ENCODE measurements at regions not wholly inside any gene's neighbourhood (a gene's known extent, or its start where the extent isn't known, plus 50 kb on each side); places are given as distances from the start of the nearest gene placed in this dataset.

- H2BK12ac ChIP-seq (ENCODE audit: low read depth, low read length), result no peak overlapping the region
- H3K9ac ChIP-seq (replicated peaks in 1 of 4; ENCODE audit: extremely low read depth in 1 of 4, low read depth in 3 of 4, low read length in 3 of 4), result no peak overlapping the region
- H2BK5ac ChIP-seq (ENCODE audit: low read depth, low read length), result no peak overlapping the region
- FAIRE-seq (no peak), DNase-seq (ENCODE audit: low read depth in 1 of 2, low spot score in 2 of 2) (no peak)
- no peak overlapping the region for H3K23ac ChIP-seq (ENCODE audit: insufficient read length)
- no peak overlapping the region for H3K27ac ChIP-seq (ENCODE audit: low read depth, low read length)
- no peak overlapping the region for H4K8ac ChIP-seq (ENCODE audit: extremely low read depth, insufficient read depth, low read length)
- H3K27me3 ChIP-seq (replicated peaks in 1 of 4; ENCODE audit: control insufficient read depth in 3 of 4, extremely low read depth in 1 of 4, insufficient read depth in 3 of 4, low read length in 3 of 4), result no peaks in the 10 kb centered on the region
- H3K9me3 ChIP-seq (ENCODE audit: insufficient read depth in 2 of 2, low read depth in 1 of 2, low read length in 1 of 2), result no peaks in the 10 kb centered on the region
- no peak overlapping the region for H3K4ac ChIP-seq (replicated peaks; ENCODE audit: insufficient read length, low read depth, low read length)
- no peak overlapping the region for H2BK20ac ChIP-seq (ENCODE audit: low read length)
- no peaks in the 10 kb centered on the region; a peak in 1 of 7 replicates for H3K4me1 ChIP-seq (replicated peaks in 1 of 4; ENCODE audit: control insufficient read depth in 3 of 4, insufficient read depth in 4 of 4, low read length in 3 of 4)
- H4K91ac ChIP-seq (replicated peaks; ENCODE audit: insufficient read length, low read length), result no peak overlapping the region
- no peak overlapping the region for H2BK120ac ChIP-seq (replicated peaks; ENCODE audit: low read depth, low read length)
- H3K79me1 ChIP-seq (ENCODE audit: low read depth, low read length), result no peaks in the 10 kb centered on the region
- no peak overlapping the region for H3K14ac ChIP-seq (ENCODE audit: insufficient read length)
- no peaks in the 10 kb centered on the region for H3K79me2 ChIP-seq (ENCODE audit: control insufficient read depth in 1 of 2, insufficient read depth in 2 of 2, low read length in 2 of 2)
- H3K4me2 ChIP-seq (ENCODE audit: insufficient read depth in 1 of 2, low read depth in 2 of 2, low read length in 2 of 2), result no peak overlapping the region
- no peak overlapping the region for H2AK5ac ChIP-seq (ENCODE audit: low read depth, low read length)
- ChIA-PET CTCF (ENCODE audit: partially characterized antibody) (interaction anchor here (0.8 to 4.8 kb wide), 7 partner anchors 9 to 636 kb away, joined by 3 to 26 read pairs (median 4); no protein-coding TSS in a partner anchor), POLR2A (ENCODE audit: partially characterized antibody) (no interaction called here)
- H3K4me3 ChIP-seq (ENCODE audit: extremely low read depth in 1 of 4, insufficient read depth in 2 of 4, low read depth in 3 of 4, low read length in 4 of 4), result no peak overlapping the region
- no peaks in the 10 kb centered on the region for H3K36me3 ChIP-seq (ENCODE audit: control insufficient read depth in 2 of 4, insufficient read depth in 4 of 4, low read length in 3 of 4)
- H2BK15ac ChIP-seq (ENCODE audit: low read length), result no peak overlapping the region
- no peak overlapping the region for H3K56ac ChIP-seq (replicated peaks; ENCODE audit: insufficient read length, low read depth, low read length)
- no peaks in the 10 kb centered on the region for H4K20me1 ChIP-seq (replicated peaks in 1 of 2; ENCODE audit: control insufficient read depth in 1 of 2, insufficient read depth in 2 of 2, low read length in 2 of 2)
- H3K23me2 ChIP-seq (ENCODE audit: low read depth, low read length), result 0 out of 2 replicates have a peak, but pooled peaks cover 1% of the 10 kb centered on the region
- H3K18ac ChIP-seq (ENCODE audit: extremely low read depth, low read length), result no peak overlapping the region
- H4K5ac ChIP-seq (ENCODE audit: insufficient read length, low read depth, low read length), result no peak overlapping the region
- 86% methylated on average over 5 of the region's 6 CpGs; no CpG with 5 or more reads in 1 of the 2 experiments for WGBS, 2 experiments (ENCODE audit: extremely low coverage in 1 of 2, insufficient coverage in 1 of 2, insufficient read length in 1 of 2, insufficient replicate concordance in 2 of 2, low coverage in 1 of 2, low lambda C conversion rate in 2 of 2, missing lambda C conversion rate in 1 of 2)
- H2AFZ ChIP-seq (ENCODE audit: low read length), result no peak overlapping the region
- TF ChIP-seq SP2 (IDR thresholded peaks at IDR 0.05; ENCODE audit: low read length), result no peak
- TF ChIP-seq EGR1 (IDR thresholded peaks at IDR 0.05; ENCODE audit: borderline replicate concordance, low read depth, low read length), result no peak
- no peak for TF ChIP-seq MAX (IDR thresholded peaks at IDR 0.05)
- TF ChIP-seq, protein P1, sequence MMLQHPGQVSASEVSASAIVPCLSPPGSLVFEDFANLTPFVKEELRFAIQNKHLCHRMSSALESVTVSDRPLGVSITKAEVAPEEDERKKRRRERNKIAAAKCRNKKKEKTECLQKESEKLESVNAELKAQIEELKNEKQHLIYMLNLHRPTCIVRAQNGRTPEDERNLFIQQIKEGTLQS (IDR thresholded peaks at IDR 0.05; ENCODE audit: insufficient read depth, low read depth, low read length), result no peak
- no peak for TF ChIP-seq SAP30 (IDR thresholded peaks at IDR 0.05; ENCODE audit: insufficient read depth, insufficient replicate concordance, low read length)
- TF ChIP-seq JUN (IDR thresholded peaks at IDR 0.05; ENCODE audit: low read depth, low read length), result no peak
- TF ChIP-seq CREB1 (IDR thresholded peaks at IDR 0.05), result no peak
- no peak for TF ChIP-seq CTBP2 (IDR thresholded peaks at IDR 0.05; ENCODE audit: borderline replicate concordance, insufficient read depth, insufficient read length, low read length)
- TF ChIP-seq SIX5 (IDR thresholded peaks at IDR 0.05; ENCODE audit: low read depth, low read length), result no peak
- TF ChIP-seq HDAC2 (IDR thresholded peaks at IDR 0.05; ENCODE audit: borderline replicate concordance in 1 of 2, low read depth in 2 of 2, low read length in 2 of 2), result no peak
- TF ChIP-seq RFX5 (IDR thresholded peaks at IDR 0.05; ENCODE audit: borderline replicate concordance, low read depth, low read length), result no peak
- no peak for TF ChIP-seq CBX8 (IDR thresholded peaks at IDR 0.05; ENCODE audit: borderline replicate concordance, low read depth, low read length)
- TF ChIP-seq TEAD4 (IDR thresholded peaks at IDR 0.05; ENCODE audit: low read depth, low read length), result no peak
- TF ChIP-seq RAD21 (IDR thresholded peaks at IDR 0.05 in 1 of 2, conservative IDR thresholded peaks at IDR 0.05 in 1 of 2; ENCODE audit: low read depth in 2 of 2, low read length in 2 of 2), result no peak
Observed at GRCh38 chr10:59588791-59589190, 120.9 kb downstream of the SLC16A9 start.
